ENCODE measurements at regions not wholly inside any gene's neighbourhood (a gene's known extent, or its start where the extent isn't known, plus 50 kb on each side); places are given as distances from the start of the nearest gene placed in this dataset.

- ATAC-seq (no peak), DNase-seq (ENCODE audit: low read depth, low spot score) (no peak), FAIRE-seq (no peak)
- in situ Hi-C loops (cut with MboI), result no loop called here
- H3K4me3 ChIP-seq, result no peak overlapping the region
- no peak overlapping the region for H3K4me2 ChIP-seq (ENCODE audit: control insufficient read depth, insufficient read depth)
- no peaks in the 10 kb centered on the region for H4K20me1 ChIP-seq (ENCODE audit: control insufficient read depth, insufficient read depth)
- H3K4me1 ChIP-seq (ENCODE audit: control insufficient read depth, insufficient read depth, low read length), result no peaks in the 10 kb centered on the region
- H3K27me3 ChIP-seq (replicated peaks in 1 of 2; ENCODE audit: control insufficient read depth in 2 of 2, insufficient read depth in 2 of 2, low read length in 1 of 2), result no peaks in the 10 kb centered on the region
- SMC1A ChIA-PET (ENCODE audit: uncharacterized antibody, unreplicated experiment), result interaction anchor here (1.0 kb wide), 1 partner anchor 340 kb away, joined by 3 read pairs; no protein-coding TSS in a partner anchor
- TF ChIP-seq IRF4 (IDR thresholded peaks at IDR 0.05; ENCODE audit: low read depth, low read length) (no peak), CEBPB (IDR thresholded peaks at IDR 0.05; ENCODE audit: borderline replicate concordance in 1 of 2, low read depth in 2 of 2, low read length in 2 of 2) (no peak), CHD2 (IDR thresholded peaks at IDR 0.05; ENCODE audit: borderline replicate concordance, low read depth, low read length) (no peak), PAX8 (IDR thresholded peaks at IDR 0.05) (no peak), FOS (IDR thresholded peaks at IDR 0.05; ENCODE audit: borderline replicate concordance, extremely low read depth, insufficient read length) (no peak), RUNX3 (IDR thresholded peaks at IDR 0.05; ENCODE audit: low read length) (no peak), TARDBP (IDR thresholded peaks at IDR 0.05; ENCODE audit: borderline replicate concordance) (no peak), WRNIP1 (IDR thresholded peaks at IDR 0.05; ENCODE audit: borderline replicate concordance, low read depth, low read length) (no peak), GATAD2B (conservative IDR thresholded peaks at IDR 0.05; ENCODE audit: low read depth) (no peak), DPF2 (IDR thresholded peaks at IDR 0.05) (no peak), NR2C2 (IDR thresholded peaks at IDR 0.05; ENCODE audit: borderline replicate concordance, control insufficient read depth, insufficient read length, low read depth) (no peak), NFYA (IDR thresholded peaks at IDR 0.05; ENCODE audit: borderline replicate concordance, low read depth, low read length) (no peak), NR2C1 (IDR thresholded peaks at IDR 0.05) (no peak), E2F4 (IDR thresholded peaks at IDR 0.05; ENCODE audit: low read depth, low read length) (no peak), BCL11A (IDR thresholded peaks at IDR 0.05; ENCODE audit: low read depth, low read length) (no peak)
- TF ChIP-seq, protein P1, sequence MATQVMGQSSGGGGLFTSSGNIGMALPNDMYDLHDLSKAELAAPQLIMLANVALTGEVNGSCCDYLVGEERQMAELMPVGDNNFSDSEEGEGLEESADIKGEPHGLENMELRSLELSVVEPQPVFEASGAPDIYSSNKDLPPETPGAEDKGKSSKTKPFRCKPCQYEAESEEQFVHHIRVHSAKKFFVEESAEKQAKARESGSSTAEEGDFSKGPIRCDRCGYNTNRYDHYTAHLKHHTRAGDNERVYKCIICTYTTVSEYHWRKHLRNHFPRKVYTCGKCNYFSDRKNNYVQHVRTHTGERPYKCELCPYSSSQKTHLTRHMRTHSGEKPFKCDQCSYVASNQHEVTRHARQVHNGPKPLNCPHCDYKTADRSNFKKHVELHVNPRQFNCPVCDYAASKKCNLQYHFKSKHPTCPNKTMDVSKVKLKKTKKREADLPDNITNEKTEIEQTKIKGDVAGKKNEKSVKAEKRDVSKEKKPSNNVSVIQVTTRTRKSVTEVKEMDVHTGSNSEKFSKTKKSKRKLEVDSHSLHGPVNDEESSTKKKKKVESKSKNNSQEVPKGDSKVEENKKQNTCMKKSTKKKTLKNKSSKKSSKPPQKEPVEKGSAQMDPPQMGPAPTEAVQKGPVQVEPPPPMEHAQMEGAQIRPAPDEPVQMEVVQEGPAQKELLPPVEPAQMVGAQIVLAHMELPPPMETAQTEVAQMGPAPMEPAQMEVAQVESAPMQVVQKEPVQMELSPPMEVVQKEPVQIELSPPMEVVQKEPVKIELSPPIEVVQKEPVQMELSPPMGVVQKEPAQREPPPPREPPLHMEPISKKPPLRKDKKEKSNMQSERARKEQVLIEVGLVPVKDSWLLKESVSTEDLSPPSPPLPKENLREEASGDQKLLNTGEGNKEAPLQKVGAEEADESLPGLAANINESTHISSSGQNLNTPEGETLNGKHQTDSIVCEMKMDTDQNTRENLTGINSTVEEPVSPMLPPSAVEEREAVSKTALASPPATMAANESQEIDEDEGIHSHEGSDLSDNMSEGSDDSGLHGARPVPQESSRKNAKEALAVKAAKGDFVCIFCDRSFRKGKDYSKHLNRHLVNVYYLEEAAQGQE (IDR thresholded peaks at IDR 0.05; ENCODE audit: low read depth, low read length), result no peak
- TF ChIP-seq, protein P2, sequence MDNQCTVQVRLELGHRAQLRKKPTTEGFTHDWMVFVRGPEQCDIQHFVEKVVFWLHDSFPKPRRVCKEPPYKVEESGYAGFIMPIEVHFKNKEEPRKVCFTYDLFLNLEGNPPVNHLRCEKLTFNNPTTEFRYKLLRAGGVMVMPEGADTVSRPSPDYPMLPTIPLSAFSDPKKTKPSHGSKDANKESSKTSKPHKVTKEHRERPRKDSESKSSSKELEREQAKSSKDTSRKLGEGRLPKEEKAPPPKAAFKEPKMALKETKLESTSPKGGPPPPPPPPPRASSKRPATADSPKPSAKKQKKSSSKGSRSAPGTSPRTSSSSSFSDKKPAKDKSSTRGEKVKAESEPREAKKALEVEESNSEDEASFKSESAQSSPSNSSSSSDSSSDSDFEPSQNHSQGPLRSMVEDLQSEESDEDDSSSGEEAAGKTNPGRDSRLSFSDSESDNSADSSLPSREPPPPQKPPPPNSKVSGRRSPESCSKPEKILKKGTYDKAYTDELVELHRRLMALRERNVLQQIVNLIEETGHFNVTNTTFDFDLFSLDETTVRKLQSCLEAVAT (IDR thresholded peaks at IDR 0.05), result no peak
- 38% methylated on average over 6 of the region's 6 CpGs for WGBS (ENCODE audit: insufficient coverage, insufficient replicate concordance, low lambda C conversion rate, missing lambda C conversion rate)
- no peaks in the 10 kb centered on the region for H3K79me2 ChIP-seq (ENCODE audit: control insufficient read depth, insufficient read depth, low read length)
- no TSS peak for BruUV-seq (replicated peaks)
- H3K27ac ChIP-seq (ENCODE audit: control insufficient read depth, insufficient read depth), result no peak overlapping the region
- no peak overlapping the region for H3K9ac ChIP-seq (ENCODE audit: control insufficient read depth, insufficient read depth, low read length)
- no peaks in the 10 kb centered on the region for H3K9me3 ChIP-seq (replicated peaks; ENCODE audit: control insufficient read depth, insufficient read depth, low read length)
- CTCF ChIA-PET, result interaction anchor here (0.6 to 1.7 kb wide), 2 partner anchors 14 to 43 kb away, joined by 3 read pairs; no protein-coding TSS in a partner anchor
- H2AFZ ChIP-seq (ENCODE audit: control insufficient read depth, low read depth, low read length), result no peak overlapping the region
- no peaks in the 10 kb centered on the region for H3K36me3 ChIP-seq (ENCODE audit: control insufficient read depth in 2 of 2, insufficient read depth in 2 of 2, low read length in 1 of 2)
- intact Hi-C loops (cut with micrococcal nuclease; ENCODE audit: unreplicated experiment), result no loop called here
- POLR2A ChIA-PET, result no interaction called here
- RAD21 ChIA-PET (ENCODE audit: unreplicated experiment), result no interaction called here
Measured at GRCh38 chr2:215716956-215717355, 281.1 kb upstream of the FN1 start.
